GM23248 (cell line): ENCODE measurements at regions not wholly inside any gene's neighbourhood (a gene's known extent, or its start where the extent isn't known, plus 50 kb on each side); places are given as distances from the start of the nearest gene placed in this dataset.

Source experiments
- DNase-seq: peaks from one replicate; pipeline ENCODE4 v3.0.0-alpha.2; 2015
- H2AFZ ChIP-seq: fragments of 200-600 bp; sonication (generic); 2 replicates; pipeline ENCODE4 v1.6.1; 2016; ENCODE audit warnings: antibody characterized with exemption
- H3F3A ChIP-seq: fragments of 200-600 bp; sonication (generic); 2 replicates; pipeline ENCODE4 v1.6.1; 2016; ENCODE audit warnings: mild to moderate bottlenecking, antibody characterized with exemption, mixed run types; ENCODE audit not compliant: insufficient read depth
- H3K27ac ChIP-seq: fragments of 200-600 bp; sonication (generic); 2 replicates; pipeline ENCODE4 v1.5.1; 2016; ENCODE audit warnings: mild to moderate bottlenecking
- H3K27me3 ChIP-seq: fragments of 200-600 bp; sonication (generic); replicated peaks from 2 replicates; pipeline ENCODE4 v1.6.1; 2016; ENCODE audit warnings: mild to moderate bottlenecking; ENCODE audit not compliant: insufficient read depth
- H3K36me3 ChIP-seq: fragments of 200-600 bp; sonication (generic); 2 replicates; pipeline ENCODE4 v1.6.1; 2016; ENCODE audit warnings: low read depth, mild to moderate bottlenecking
- H3K4me1 ChIP-seq: fragments of 200-600 bp; sonication (generic); 2 replicates; pipeline ENCODE4 v1.6.1; 2016; ENCODE audit warnings: mild to moderate bottlenecking; ENCODE audit not compliant: insufficient read depth
- H3K4me2 ChIP-seq: fragments of 200-600 bp; sonication (generic); one replicate; pipeline ENCODE4 v1.6.1; 2016; ENCODE audit warnings: mild to moderate bottlenecking; ENCODE audit not compliant: unreplicated experiment
- H3K4me3 ChIP-seq: fragments of 200-600 bp; sonication (generic); 2 replicates; pipeline ENCODE4 v1.5.1; 2016; ENCODE audit warnings: mild to moderate bottlenecking
- H3K79me2 ChIP-seq: fragments of 200-600 bp; sonication (generic); 2 replicates; pipeline ENCODE4 v1.6.1; 2016; ENCODE audit warnings: mild to moderate bottlenecking; ENCODE audit not compliant: insufficient read depth
- H3K9ac ChIP-seq: fragments of 200-600 bp; sonication (generic); 2 replicates; pipeline ENCODE4 v1.6.1; 2016; ENCODE audit warnings: mild to moderate bottlenecking
- H3K9me2 ChIP-seq: fragments of 200-600 bp; sonication (generic); 2 replicates; pipeline ENCODE4 v1.6.1; 2016; ENCODE audit warnings: mixed run types, mild to moderate bottlenecking, moderate library complexity; ENCODE audit not compliant: insufficient read depth
- H3K9me3 ChIP-seq: fragments of 200-600 bp; sonication (generic); one replicate; pipeline ENCODE4 v1.6.1; 2017; ENCODE audit warnings: low read depth
- H4K20me1 ChIP-seq: fragments of 200-600 bp; sonication (generic); 2 replicates; pipeline ENCODE4 v1.6.0; 2016; ENCODE audit not compliant: insufficient read depth
- EZH2 ChIP-seq: fragments of 200-600 bp; sonication (generic); IDR thresholded peaks from 2 replicates; pipeline ENCODE4 v1.6.1; 2018; ENCODE audit warnings: antibody characterized with exemption, mild to moderate bottlenecking; ENCODE audit not compliant: insufficient read depth, poor library complexity, severe bottlenecking
- EZH2phosphoT487 ChIP-seq: fragments of 200-600 bp; sonication (generic); IDR thresholded peaks from 2 replicates; pipeline ENCODE4 v1.6.1; 2018; ENCODE audit warnings: antibody characterized with exemption, moderate library complexity, mild to moderate bottlenecking, low read depth; ENCODE audit not compliant: insufficient read depth
- WGBS, 2 experiments: methylation state at CpG; one replicate each; pipeline ENCODE4 v1.1.6; 2015 to 2017; ENCODE audit warnings: low lambda C conversion rate in 2 of 2, low coverage in 1 of 2; ENCODE audit errors: missing lambda C conversion rate in 2 of 2; 5-methylcytosine and 5-hydroxymethylcytosine counted together
- in situ Hi-C: fragments of 300-500 bp; cut with MboI; formaldehyde crosslinking; loops from 2 replicates; pipeline ENCODE4 v1.15.0; 2020

DNA sequence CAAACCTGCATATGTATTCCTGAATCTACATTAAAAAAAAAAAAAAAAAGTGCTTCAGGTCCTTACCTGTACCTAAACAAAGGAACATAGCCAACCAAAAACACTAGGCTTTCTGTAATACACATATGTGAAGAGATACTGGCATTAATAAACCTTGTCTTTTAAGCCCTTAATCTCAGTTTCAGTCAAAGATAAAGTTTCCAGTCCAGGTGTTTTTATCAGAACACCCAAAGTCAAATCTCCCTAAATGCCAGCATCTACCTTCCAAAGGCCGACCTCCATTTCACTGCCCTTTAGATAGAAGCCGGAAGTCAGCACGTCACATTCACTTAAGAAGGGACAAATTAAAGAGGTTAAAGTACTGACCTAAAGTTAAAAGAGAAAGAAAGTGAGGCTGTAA is 79.8 kb upstream of the NEBL start:
- no peak for DNase-seq
- Histone ChIP-seq H3K4me2 (no peak overlapping the region), H3F3A (no peaks in the 10 kb centered on the region), H3K4me3 (no peak overlapping the region), H4K20me1 (no peaks in the 10 kb centered on the region), H3K27ac (no peak overlapping the region), H3K4me1 (no peaks in the 10 kb centered on the region), H3K9ac (no peak overlapping the region), H2AFZ (no peak overlapping the region), H3K9me3 (no peaks in the 10 kb centered on the region), H3K36me3 (no peaks in the 10 kb centered on the region), H3K9me2 (no peaks in the 10 kb centered on the region), H3K79me2 (no peaks in the 10 kb centered on the region), H3K27me3 (no peaks in the 10 kb centered on the region)
- WGBS, 2 experiments = 73 to 76% methylated on average over 3 of the region's 3 CpGs
- TF ChIP-seq EZH2 (no peak), EZH2phosphoT487 (no peak)
- in situ Hi-C loops = no loop called here

DNA sequence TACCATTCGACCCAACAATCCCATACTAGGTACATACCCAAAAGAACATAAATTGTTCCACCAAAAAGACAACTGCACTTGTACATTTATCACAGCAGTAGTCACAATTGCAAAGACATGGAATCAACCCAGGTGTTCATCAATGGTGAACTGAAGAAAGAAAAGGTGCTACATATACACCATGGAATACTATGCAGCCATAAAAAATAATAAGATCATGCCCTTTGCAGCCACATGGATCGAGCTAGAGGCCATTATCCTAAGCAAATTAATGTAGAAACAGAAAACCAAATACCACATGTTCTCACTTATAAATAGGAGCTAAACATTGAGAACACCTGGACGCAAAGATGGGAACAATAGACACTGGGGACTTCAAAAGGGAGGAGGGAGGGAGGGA is 79.3 kb upstream of the NEBL start:
- 66 to 76% methylated on average over 3 of the region's 3 CpGs for WGBS, 2 experiments
- H3K4me1 ChIP-seq = 0 out of 2 replicates have a peak, but pooled peaks cover 2% of the 10 kb centered on the region
- no peak overlapping the region for H3K4me2 ChIP-seq
- no peak overlapping the region for H3K4me3 ChIP-seq
- H4K20me1 ChIP-seq = no peaks in the 10 kb centered on the region
- no peak for TF ChIP-seq EZH2phosphoT487
- TF ChIP-seq EZH2 = no peak
- H3K27me3 ChIP-seq = no peaks in the 10 kb centered on the region
- H3F3A ChIP-seq = no peaks in the 10 kb centered on the region
- H3K9ac ChIP-seq = no peak overlapping the region
- in situ Hi-C loops = no loop called here
- H3K27ac ChIP-seq = no peak overlapping the region
- no peak overlapping the region for H2AFZ ChIP-seq
- H3K36me3 ChIP-seq = no peaks in the 10 kb centered on the region
- no peaks in the 10 kb centered on the region for H3K9me2 ChIP-seq
- no peak for DNase-seq
- H3K79me2 ChIP-seq = no peaks in the 10 kb centered on the region
- H3K9me3 ChIP-seq = no peaks in the 10 kb centered on the region

DNA sequence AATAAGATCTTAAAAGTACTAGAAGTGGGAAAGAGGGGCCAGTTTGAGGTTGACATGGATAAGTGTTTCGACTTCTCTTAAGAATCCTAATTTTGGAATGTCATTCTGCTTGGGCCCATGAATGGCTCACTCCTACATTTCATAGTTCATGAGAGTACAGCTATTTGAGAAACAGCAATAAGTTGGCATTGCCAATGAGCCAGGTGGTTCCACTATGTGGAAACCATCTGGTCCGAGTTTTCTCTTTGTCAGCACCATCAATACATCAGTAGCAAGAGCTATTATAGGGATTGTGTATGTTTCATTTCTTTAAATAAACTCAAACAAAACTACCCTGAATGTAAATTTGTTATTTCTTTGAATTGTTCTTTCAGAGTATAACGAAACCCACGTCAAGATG is 78.1 kb upstream of the NEBL start:
- no peak for DNase-seq
- WGBS, 2 experiments = 69% methylated on average over 4 of the region's 4 CpGs
- Histone ChIP-seq H4K20me1 (no peaks in the 10 kb centered on the region), H3K36me3 (no peaks in the 10 kb centered on the region), H3K79me2 (no peaks in the 10 kb centered on the region), H3K9me2 (no peaks in the 10 kb centered on the region), H3K4me1 (peaks cover 4% of the 10 kb centered on the region; the same call in 1 of the 2 replicates), H3F3A (no peaks in the 10 kb centered on the region), H3K4me3 (no peak overlapping the region), H3K9me3 (no peaks in the 10 kb centered on the region), H3K27me3 (no peaks in the 10 kb centered on the region), H3K9ac (no peak overlapping the region), H3K4me2 (no peak overlapping the region), H2AFZ (no peak overlapping the region), H3K27ac (no peak overlapping the region)
- in situ Hi-C loops = no loop called here
- TF ChIP-seq EZH2phosphoT487 = no peak
- no peak for TF ChIP-seq EZH2

DNA sequence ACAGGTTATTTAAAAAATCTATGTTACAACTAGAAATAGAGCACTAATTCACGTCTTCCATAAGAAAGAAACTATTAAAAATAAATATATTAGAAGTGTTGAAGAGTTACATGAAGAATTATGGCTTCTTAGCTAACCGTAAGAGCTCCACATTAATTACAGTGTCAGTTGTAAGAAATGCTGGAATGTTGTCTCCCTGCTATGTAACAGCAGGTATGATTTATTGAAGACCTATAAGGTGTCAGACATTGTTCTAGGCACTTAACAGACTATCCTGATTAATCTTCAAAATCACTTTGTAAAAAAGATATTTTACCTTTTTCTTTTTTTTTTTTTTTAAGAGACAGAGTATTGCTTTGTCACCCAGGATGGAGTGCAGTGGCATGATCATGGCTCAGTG is 75.8 kb upstream of the NEBL start:
- no peak overlapping the region for H3K4me3 ChIP-seq
- WGBS, 2 experiments = 76 to 80% methylated on average over 2 of the region's 2 CpGs
- H3K27me3 ChIP-seq = no peaks in the 10 kb centered on the region
- no peaks in the 10 kb centered on the region for H3K79me2 ChIP-seq
- no peak overlapping the region for H3K9ac ChIP-seq
- no peak overlapping the region for H2AFZ ChIP-seq
- H3K36me3 ChIP-seq = no peaks in the 10 kb centered on the region
- H3K27ac ChIP-seq = no peak overlapping the region
- H3K4me2 ChIP-seq = no peak overlapping the region
- H3K4me1 ChIP-seq = peaks cover 9% of the 10 kb centered on the region; the same call in 1 of the 2 replicates
- H3K9me3 ChIP-seq = no peaks in the 10 kb centered on the region
- no peaks in the 10 kb centered on the region for H4K20me1 ChIP-seq
- TF ChIP-seq EZH2phosphoT487 (no peak), EZH2 (no peak)
- H3F3A ChIP-seq = no peaks in the 10 kb centered on the region
- no peaks in the 10 kb centered on the region for H3K9me2 ChIP-seq
- in situ Hi-C loops = no loop called here
- DNase-seq = no peak

DNA sequence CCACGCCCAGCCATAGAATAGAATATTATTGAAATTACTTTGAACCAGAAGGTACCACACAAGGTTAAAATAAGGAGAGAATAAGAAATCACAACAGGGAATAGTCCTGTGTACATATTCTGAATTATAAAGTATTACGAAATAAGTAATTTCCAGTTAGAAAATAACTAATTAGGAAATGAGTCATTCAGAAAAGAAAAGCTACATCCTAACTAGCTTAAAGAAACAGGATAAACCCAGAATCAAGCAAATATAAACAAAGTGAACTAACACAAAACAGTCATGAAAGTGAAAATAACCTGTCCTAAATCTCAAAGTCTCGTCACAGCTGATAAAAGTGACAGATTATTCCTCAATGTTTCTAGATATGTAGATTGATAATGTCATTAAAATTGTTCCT is 74.8 kb upstream of the NEBL start:
- H3K79me2 ChIP-seq = no peaks in the 10 kb centered on the region
- 38 to 50% methylated on average over 3 of the region's 3 CpGs for WGBS, 2 experiments
- no peak overlapping the region for H3K9ac ChIP-seq
- H3K4me3 ChIP-seq = no peak overlapping the region
- peaks cover 9% of the 10 kb centered on the region; the same call in 1 of the 2 replicates for H3K4me1 ChIP-seq
- TF ChIP-seq EZH2phosphoT487 = no peak
- no peak for TF ChIP-seq EZH2
- H3F3A ChIP-seq = no peaks in the 10 kb centered on the region
- no peak overlapping the region for H3K4me2 ChIP-seq
- no peaks in the 10 kb centered on the region for H3K36me3 ChIP-seq
- no peak for DNase-seq
- no peaks in the 10 kb centered on the region for H3K27me3 ChIP-seq
- no peaks in the 10 kb centered on the region for H4K20me1 ChIP-seq
- 0 out of 2 replicates have a peak overlapping the region, but pooled peaks have one; percentile 2 for H2AFZ ChIP-seq
- no peak overlapping the region for H3K27ac ChIP-seq
- no peaks in the 10 kb centered on the region for H3K9me3 ChIP-seq
- in situ Hi-C loops = no loop called here
- no peaks in the 10 kb centered on the region for H3K9me2 ChIP-seq
